Nephron progenitor cell (in vitro differentiated cells): ENCODE measurements at regions not wholly inside any gene's neighbourhood (a gene's known extent, or its start where the extent isn't known, plus 50 kb on each side); places are given as distances from the start of the nearest gene placed in this dataset.
"Not testable (repeated sequence)": the region's sequence is repeated elsewhere in the genome, so short reads cannot be mapped to it uniquely, and the experiment has no call there.

Experiments used
- DNase-seq: peaks from one replicate; pipeline ENCODE4 v3.0.0; 2021
- H3K27ac Mint-ChIP-seq: 2 replicates; pipeline ENCODE4 v1.8.0; 2021; ENCODE audit warnings: mild to moderate bottlenecking, moderate library complexity, mixed read lengths
- H3K27me3 Mint-ChIP-seq: 2 replicates; pipeline ENCODE4 v1.8.0; 2021; ENCODE audit warnings: mild to moderate bottlenecking, low read depth, mixed read lengths; ENCODE audit not compliant: poor library complexity
- H3K36me3 Mint-ChIP-seq: 2 replicates; pipeline ENCODE4 v1.8.0; 2021; ENCODE audit warnings: low read depth, mixed read lengths
- H3K4me1 Mint-ChIP-seq: 2 replicates; pipeline ENCODE4 v1.8.0; 2021; ENCODE audit warnings: mixed read lengths
- H3K4me3 Mint-ChIP-seq: 2 replicates; pipeline ENCODE4 v1.8.0; 2021; ENCODE audit warnings: mild to moderate bottlenecking, moderate library complexity, mixed read lengths
- H3K9me3 Mint-ChIP-seq: 2 replicates; pipeline ENCODE4 v1.8.0; 2021; ENCODE audit warnings: mild to moderate bottlenecking, moderate library complexity, mixed read lengths
- CTCF ChIP-seq: fragments of 200-600 bp; sonication (generic); IDR thresholded peaks from 2 replicates; pipeline ENCODE4 v1.5.0; 2021; ENCODE audit warnings: antibody characterized with exemption

GRCh38 chr12:111239235-111239634 is 129.7 kb downstream of the PHETA1 start:
- Mint-ChIP-seq H3K27ac (no peak overlapping the region), H3K27me3 (peaks cover 45% of the 10 kb centered on the region), H3K4me1 (no peaks in the 10 kb centered on the region), H3K36me3 (no peaks in the 10 kb centered on the region), H3K4me3 (no peak overlapping the region), H3K9me3 (peaks cover 1% of the 10 kb centered on the region)
- no peak for TF ChIP-seq CTCF
- DNase-seq, result no peak

GRCh38 chr12:111238075-111238734 is 130.7 kb downstream of the PHETA1 start:
- Mint-ChIP-seq H3K36me3 (no peaks in the 10 kb centered on the region), H3K4me3 (no peak overlapping the region), H3K4me1 (no peaks in the 10 kb centered on the region), H3K9me3 (no peaks in the 10 kb centered on the region), H3K27ac (no peak overlapping the region), H3K27me3 (peaks cover 47% of the 10 kb centered on the region)
- no peak for DNase-seq
- TF ChIP-seq CTCF, result no peak

- H3K4me3 Mint-ChIP-seq, H3K27ac Mint-ChIP-seq: not testable (repeated sequence)
Measured at GRCh38 chr12:111234491-111234890, 134.4 kb downstream of the PHETA1 start.

GRCh38 chr12:111233786-111234185 is 135.1 kb downstream of the PHETA1 start:
- Mint-ChIP-seq H3K27me3 (peaks cover 34% of the 10 kb centered on the region), H3K4me1 (no peaks in the 10 kb centered on the region), H3K27ac (no peak overlapping the region), H3K9me3 (no peaks in the 10 kb centered on the region), H3K36me3 (no peaks in the 10 kb centered on the region), H3K4me3 (no peak overlapping the region)
- no peak for TF ChIP-seq CTCF
- DNase-seq, result no peak

More at GRCh38 chr12:111234491-111234890, 134.4 kb downstream of the PHETA1 start:
- H3K4me1 Mint-ChIP-seq, H3K36me3 Mint-ChIP-seq, H3K9me3 Mint-ChIP-seq, DNase-seq: not testable (repeated sequence)
- peaks cover 39% of the 10 kb centered on the region for H3K27me3 Mint-ChIP-seq

- Mint-ChIP-seq H3K27me3 (peaks cover 21% of the 10 kb centered on the region), H3K9me3 (no peaks in the 10 kb centered on the region), H3K4me1 (no peaks in the 10 kb centered on the region), H3K36me3 (no peaks in the 10 kb centered on the region), H3K4me3 (no peak overlapping the region), H3K27ac (no peak overlapping the region)
- TF ChIP-seq CTCF, result no peak
- DNase-seq, result no peak
Measured at GRCh38 chr12:111230649-111231048, 138.2 kb downstream of the PHETA1 start.

- no peak for TF ChIP-seq CTCF
- Mint-ChIP-seq H3K36me3 (no peaks in the 10 kb centered on the region), H3K27ac (no peak overlapping the region), H3K9me3 (no peaks in the 10 kb centered on the region), H3K27me3 (peaks cover 11% of the 10 kb centered on the region), H3K4me1 (peaks cover 7% of the 10 kb centered on the region), H3K4me3 (no peak overlapping the region)
- DNase-seq, result no peak
Measured at GRCh38 chr12:111228916-111229666, 139.8 kb downstream of the PHETA1 start.
